Esophagus mucosa (tissue), 1 donor: ENCODE measurements at regions not wholly inside any gene's neighbourhood (a gene's known extent, or its start where the extent isn't known, plus 50 kb on each side); places are given as distances from the start of the nearest gene placed in this dataset.

Experiments used
- ATAC-seq: fragments of 200-7000 bp; cut with Tn5 transposase; one replicate; pipeline ENCODE4 v1.9.1; 2020
- donor health status: DM: yes; HTN: yes; CAD: no.

- no peak for ATAC-seq
Measured at GRCh38 chr14:76924371-76925096, 98.3 kb downstream of the LRRC74A start.

- no peak for ATAC-seq
Measured at GRCh38 chr14:76923431-76924370, 97.5 kb downstream of the LRRC74A start.

GRCh38 chr14:76922584-76922983 is 96.4 kb downstream of the LRRC74A start:
- no peak for ATAC-seq

GRCh38 chr14:76922092-76922491 is 95.9 kb downstream of the LRRC74A start:
- ATAC-seq: no peak

GRCh38 chr14:76921088-76921399 is 94.8 kb downstream of the LRRC74A start:
- ATAC-seq: no peak

- no peak for ATAC-seq
Measured at GRCh38 chr14:76920331-76921087, 94.3 kb downstream of the LRRC74A start.

GRCh38 chr14:76919431-76920330 is 93.5 kb downstream of the LRRC74A start:
- ATAC-seq: no peak
